ENCODE measurements at regions not wholly inside any gene's neighbourhood (a gene's known extent, or its start where the extent isn't known, plus 50 kb on each side); places are given as distances from the start of the nearest gene placed in this dataset.

GRCh38 chr7:153297141-153297540, 537.6 kb downstream of the ACTR3B start:
- TF ChIP-seq SUZ12 (IDR thresholded peaks at IDR 0.05; ENCODE audit: low read depth, low read length) (no peak), RAD21 (CRISPR knock-in tag; IDR thresholded peaks at IDR 0.05) (no peak), PAF1 (CRISPR knock-in tag; IDR thresholded peaks at IDR 0.05) (no peak), ZNF263 (CRISPR knock-in tag; IDR thresholded peaks at IDR 0.05) (no peak), REST (IDR thresholded peaks at IDR 0.05; ENCODE audit: borderline replicate concordance in 1 of 2, low read depth in 1 of 2, low read length in 2 of 2) (no peak), ZNF569 (CRISPR knock-in tag; IDR thresholded peaks at IDR 0.05; ENCODE audit: borderline replicate concordance) (no peak), EZH2 (conservative IDR thresholded peaks at IDR 0.05; ENCODE audit: low read depth, low read length) (no peak), ZNF501 (CRISPR knock-in tag; IDR thresholded peaks at IDR 0.05) (no peak), ETV5 (CRISPR knock-in tag; IDR thresholded peaks at IDR 0.05; ENCODE audit: borderline replicate concordance) (no peak), ZBTB1 (CRISPR knock-in tag; IDR thresholded peaks at IDR 0.05; ENCODE audit: borderline replicate concordance) (no peak), ZMAT5 (CRISPR knock-in tag; IDR thresholded peaks at IDR 0.05; ENCODE audit: borderline replicate concordance, low read depth) (no peak)
